Progenitor cell of endocrine pancreas (in vitro differentiated cells): ENCODE measurements at regions not wholly inside any gene's neighbourhood (a gene's known extent, or its start where the extent isn't known, plus 50 kb on each side); places are given as distances from the start of the nearest gene placed in this dataset.

Experiments
- DNase-seq: peaks from one replicate; pipeline ENCODE4 v3.0.0; 2021; ENCODE audit warnings: low spot score; ENCODE audit not compliant: unreplicated experiment
- H3K27ac Mint-ChIP-seq: 2 replicates; pipeline ENCODE4 v1.8.0; 2021; ENCODE audit warnings: mild to moderate bottlenecking, moderate library complexity, mixed read lengths
- H3K27me3 Mint-ChIP-seq: 2 replicates; pipeline ENCODE4 v1.8.0; 2021; ENCODE audit warnings: mixed read lengths
- H3K36me3 Mint-ChIP-seq: 2 replicates; pipeline ENCODE4 v1.8.0; 2022; ENCODE audit warnings: mixed read lengths; ENCODE audit not compliant: insufficient read depth
- H3K4me1 Mint-ChIP-seq: 2 replicates; pipeline ENCODE4 v1.8.0; 2021; ENCODE audit warnings: low read depth, mixed read lengths
- H3K4me3 Mint-ChIP-seq: 2 replicates; pipeline ENCODE4 v1.8.0; 2021; ENCODE audit warnings: low read depth, mild to moderate bottlenecking, moderate library complexity, mixed read lengths
- H3K9me3 Mint-ChIP-seq: 2 replicates; pipeline ENCODE4 v1.8.0; 2021; ENCODE audit warnings: low read depth, mixed read lengths
- TF ChIP-seq, protein P1 (sequence below): fragments of 200-600 bp; sonication (generic); IDR thresholded peaks from one replicate; pipeline ENCODE4 v1.5.0; 2021; ENCODE audit warnings: antibody characterized with exemption, mild to moderate bottlenecking; ENCODE audit not compliant: unreplicated experiment

DNA sequence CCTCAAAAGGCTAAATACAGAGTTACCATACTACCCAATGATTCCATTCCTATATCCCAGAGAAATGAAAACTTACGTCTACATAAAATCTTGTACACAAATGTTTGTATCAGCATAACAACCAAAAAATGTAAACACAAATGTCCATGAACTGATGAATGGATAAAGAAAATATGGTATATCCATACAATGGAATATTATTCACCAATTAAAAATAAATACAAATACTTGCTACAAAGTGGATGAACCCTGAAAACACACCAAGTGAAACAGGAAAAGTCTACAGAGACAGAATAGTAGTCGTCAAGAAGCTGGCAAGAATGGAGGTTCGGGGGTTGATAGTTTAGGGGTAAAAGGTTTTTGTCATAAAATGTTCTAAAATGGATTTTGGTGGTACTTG lies 54.0 kb upstream of the ANKRD28 start:
- DNase-seq: no peak
- peaks cover 31% of the 10 kb centered on the region for H3K36me3 Mint-ChIP-seq
- H3K9me3 Mint-ChIP-seq: peaks cover 14% of the 10 kb centered on the region
- peaks cover 17% of the 10 kb centered on the region for H3K4me1 Mint-ChIP-seq
- H3K27me3 Mint-ChIP-seq: no peaks in the 10 kb centered on the region
- H3K4me3 Mint-ChIP-seq: no peak overlapping the region
- H3K27ac Mint-ChIP-seq: no peak overlapping the region
- TF ChIP-seq, protein P1, sequence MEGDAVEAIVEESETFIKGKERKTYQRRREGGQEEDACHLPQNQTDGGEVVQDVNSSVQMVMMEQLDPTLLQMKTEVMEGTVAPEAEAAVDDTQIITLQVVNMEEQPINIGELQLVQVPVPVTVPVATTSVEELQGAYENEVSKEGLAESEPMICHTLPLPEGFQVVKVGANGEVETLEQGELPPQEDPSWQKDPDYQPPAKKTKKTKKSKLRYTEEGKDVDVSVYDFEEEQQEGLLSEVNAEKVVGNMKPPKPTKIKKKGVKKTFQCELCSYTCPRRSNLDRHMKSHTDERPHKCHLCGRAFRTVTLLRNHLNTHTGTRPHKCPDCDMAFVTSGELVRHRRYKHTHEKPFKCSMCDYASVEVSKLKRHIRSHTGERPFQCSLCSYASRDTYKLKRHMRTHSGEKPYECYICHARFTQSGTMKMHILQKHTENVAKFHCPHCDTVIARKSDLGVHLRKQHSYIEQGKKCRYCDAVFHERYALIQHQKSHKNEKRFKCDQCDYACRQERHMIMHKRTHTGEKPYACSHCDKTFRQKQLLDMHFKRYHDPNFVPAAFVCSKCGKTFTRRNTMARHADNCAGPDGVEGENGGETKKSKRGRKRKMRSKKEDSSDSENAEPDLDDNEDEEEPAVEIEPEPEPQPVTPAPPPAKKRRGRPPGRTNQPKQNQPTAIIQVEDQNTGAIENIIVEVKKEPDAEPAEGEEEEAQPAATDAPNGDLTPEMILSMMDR: no peak

DNA sequence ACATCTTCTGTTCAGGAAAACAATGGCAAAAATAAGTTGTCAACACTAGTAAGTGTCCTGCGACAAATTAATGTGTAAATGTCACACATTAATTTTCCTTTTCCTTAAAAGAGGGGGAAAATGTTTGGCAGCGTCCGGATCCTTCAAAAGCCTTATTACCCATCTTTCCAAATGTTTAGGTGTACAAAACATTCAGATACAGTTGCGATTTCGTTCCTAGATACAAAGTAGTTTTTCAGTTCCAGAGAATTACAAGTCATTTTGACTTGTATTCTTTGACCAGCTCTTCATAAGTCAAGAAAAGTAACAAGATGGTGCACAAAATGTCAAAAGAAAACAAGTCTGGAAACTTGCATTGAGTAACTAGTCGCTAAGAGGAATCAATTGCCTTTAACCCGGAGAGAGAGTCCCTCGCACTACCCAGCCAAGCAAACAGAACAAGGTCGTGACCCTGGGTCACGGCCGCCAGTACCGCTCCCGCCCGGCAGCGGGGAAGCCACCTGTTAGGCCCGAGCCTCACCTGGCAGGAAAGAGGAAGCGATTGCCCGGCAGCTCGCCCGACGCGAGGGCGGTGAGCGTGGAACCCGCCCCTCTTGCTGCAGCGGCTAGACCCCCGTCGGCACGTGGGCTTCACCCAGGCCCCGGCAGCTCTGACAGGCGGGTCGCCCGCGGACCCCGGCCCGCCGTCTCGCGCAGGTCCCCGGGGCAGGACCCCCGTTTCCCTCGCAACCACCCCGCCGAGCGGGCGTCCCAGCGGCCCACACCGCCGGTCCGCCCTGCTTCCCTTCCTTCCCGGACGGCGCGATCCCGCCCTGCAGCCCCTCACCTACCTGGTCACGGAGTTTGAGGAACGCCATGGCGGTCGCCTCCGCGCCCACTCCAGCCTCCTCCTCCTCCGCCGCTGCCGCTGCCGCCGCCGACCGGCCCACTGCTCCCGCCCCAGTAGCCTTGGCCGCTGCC lies 61.0 kb upstream of the ANKRD28 start:
- no peaks in the 10 kb centered on the region for H3K27me3 Mint-ChIP-seq
- H3K4me3 Mint-ChIP-seq: peak overlapping the region; percentile 83
- TF ChIP-seq, protein P1: peak; percentile 37
- peaks cover 16% of the 10 kb centered on the region for H3K36me3 Mint-ChIP-seq
- peak; percentile 62 for DNase-seq
- peaks cover 38% of the 10 kb centered on the region for H3K4me1 Mint-ChIP-seq
- H3K9me3 Mint-ChIP-seq: peaks cover 7% of the 10 kb centered on the region
- H3K27ac Mint-ChIP-seq: peak overlapping the region; percentile 90

DNA sequence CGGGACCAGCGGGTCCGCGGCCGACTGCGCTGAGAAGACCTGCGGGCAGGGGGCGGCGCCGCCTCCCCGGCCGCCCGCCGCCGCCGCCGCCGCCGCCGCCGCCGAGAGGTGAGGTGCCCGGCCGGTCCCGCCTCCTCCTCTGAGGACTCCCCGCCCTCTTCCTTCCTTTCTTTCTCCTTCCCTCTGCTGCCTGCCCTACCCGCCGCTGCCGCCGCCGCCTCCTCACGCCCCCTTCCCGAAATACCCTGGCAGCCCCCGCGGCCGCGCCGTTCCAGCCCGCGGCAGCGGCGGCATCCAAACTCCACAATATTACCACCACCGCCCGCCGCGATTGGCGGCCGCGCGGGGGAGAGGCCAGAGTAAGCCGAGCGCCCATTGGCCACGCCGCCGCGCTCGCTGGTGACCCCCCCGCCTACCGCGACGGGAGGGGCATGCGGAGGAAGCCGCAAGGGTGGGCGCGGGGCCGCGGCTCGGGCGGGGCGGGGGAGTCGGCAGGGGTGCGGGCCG lies 61.8 kb upstream of the ANKRD28 start:
- TF ChIP-seq, protein P1: no peak
- H3K27me3 Mint-ChIP-seq: no peaks in the 10 kb centered on the region
- DNase-seq: peak; percentile 77
- H3K9me3 Mint-ChIP-seq: no peaks in the 10 kb centered on the region
- peak overlapping the region; percentile 83 for H3K4me3 Mint-ChIP-seq
- peaks cover 38% of the 10 kb centered on the region for H3K4me1 Mint-ChIP-seq
- peak overlapping the region; percentile 96 for H3K27ac Mint-ChIP-seq
- peaks cover 8% of the 10 kb centered on the region for H3K36me3 Mint-ChIP-seq

DNA sequence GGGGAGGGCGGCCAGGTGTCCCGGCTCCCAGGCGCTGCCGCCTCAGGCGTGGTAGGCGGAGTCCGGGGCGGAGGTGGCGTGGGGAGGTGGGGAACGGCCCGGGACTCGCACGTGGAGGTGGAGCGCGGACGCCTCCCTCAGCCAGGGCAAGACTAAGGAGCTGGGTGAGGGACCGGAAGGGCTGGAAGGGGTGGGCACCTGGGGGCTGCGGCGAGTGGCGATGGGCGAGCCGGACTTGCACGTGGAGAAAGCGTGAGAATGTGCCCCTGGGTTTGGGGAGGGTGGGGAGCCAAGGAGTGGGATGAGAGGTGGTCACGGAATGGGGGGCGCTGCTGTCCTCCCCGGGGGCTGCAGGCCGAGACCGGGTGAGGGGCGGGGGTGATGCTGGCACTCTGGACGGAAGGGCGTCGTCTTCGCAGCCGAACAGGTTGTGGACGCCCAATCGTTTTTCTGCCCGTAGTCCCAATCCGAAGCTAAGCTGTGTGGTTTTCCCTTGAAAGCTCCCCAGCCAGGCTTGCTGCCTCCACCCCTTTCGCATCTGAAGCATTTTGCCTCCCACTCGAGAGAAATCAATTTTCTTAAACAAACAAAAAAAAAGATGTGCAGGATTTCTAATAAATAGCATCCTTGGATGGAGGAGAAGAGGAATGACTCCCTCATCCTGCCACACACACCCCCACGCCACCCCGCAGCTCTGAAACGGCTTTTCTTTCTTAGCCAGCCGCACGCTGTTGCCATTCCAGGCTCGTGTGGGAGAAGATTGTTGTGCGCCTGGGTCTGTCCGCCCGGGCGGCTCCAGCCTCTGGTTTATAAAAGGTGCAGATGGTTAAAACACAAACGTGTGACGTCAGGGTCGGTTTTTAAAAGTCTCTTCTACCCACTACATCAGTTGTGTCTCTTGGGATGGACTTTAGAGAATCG lies 62.5 kb upstream of the ANKRD28 start:
- no peaks in the 10 kb centered on the region for H3K27me3 Mint-ChIP-seq
- peaks cover 3% of the 10 kb centered on the region for H3K9me3 Mint-ChIP-seq
- peak overlapping the region; percentile 87 for H3K27ac Mint-ChIP-seq
- H3K36me3 Mint-ChIP-seq: peaks cover 6% of the 10 kb centered on the region
- H3K4me3 Mint-ChIP-seq: peak overlapping the region; percentile 88
- DNase-seq: peak; percentile 13
- H3K4me1 Mint-ChIP-seq: peaks cover 37% of the 10 kb centered on the region
- TF ChIP-seq, protein P1: no peak

DNA sequence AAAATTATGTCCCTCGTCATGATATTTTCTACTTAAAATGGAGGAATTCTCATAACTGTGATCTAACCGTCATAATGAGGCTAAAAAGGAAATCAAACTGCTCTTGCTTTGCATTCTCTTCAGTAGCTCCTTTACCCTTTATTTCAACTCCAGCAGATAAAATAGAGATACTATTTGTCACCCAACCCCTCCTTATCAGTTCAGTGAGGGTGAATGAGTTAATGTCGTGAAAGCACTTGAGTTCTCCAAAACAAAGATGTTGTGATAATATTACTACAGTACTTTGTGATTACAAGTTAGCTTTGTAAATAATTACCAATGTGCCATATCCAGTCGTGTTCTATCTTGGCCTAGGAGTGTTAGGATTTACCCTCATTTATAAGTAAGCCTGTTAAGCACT lies 63.4 kb upstream of the ANKRD28 start:
- H3K27ac Mint-ChIP-seq: peak overlapping the region; percentile 87
- no peaks in the 10 kb centered on the region for H3K27me3 Mint-ChIP-seq
- peak overlapping the region; percentile 88 for H3K4me3 Mint-ChIP-seq
- peaks cover 31% of the 10 kb centered on the region for H3K4me1 Mint-ChIP-seq
- TF ChIP-seq, protein P1: no peak
- H3K36me3 Mint-ChIP-seq: peaks cover 5% of the 10 kb centered on the region
- no peak for DNase-seq
- peaks cover 3% of the 10 kb centered on the region for H3K9me3 Mint-ChIP-seq
